ENCODE measurements at regions not wholly inside any gene's neighbourhood (a gene's known extent, or its start where the extent isn't known, plus 50 kb on each side); places are given as distances from the start of the nearest gene placed in this dataset.

GRCh38 chr18:43525169-43525568 is 247.9 kb upstream of the SYT4 start:
- Histone ChIP-seq H3K9ac (ENCODE audit: low read depth, low read length) (no peak overlapping the region), H3K27ac (ENCODE audit: low read depth, low read length) (no peak overlapping the region), H3K4me3 (ENCODE audit: low read depth, low read length) (no peak overlapping the region), H3K9me3 (ENCODE audit: control insufficient read depth, insufficient read depth, low read length) (no peaks in the 10 kb centered on the region), H3K36me3 (ENCODE audit: control insufficient read depth, insufficient read depth, low read length) (no peaks in the 10 kb centered on the region), H3K27me3 (ENCODE audit: control insufficient read depth, insufficient read depth, low read length) (no peaks in the 10 kb centered on the region), H3K4me1 (ENCODE audit: control insufficient read depth, insufficient read depth, low read length) (no peaks in the 10 kb centered on the region)

- no peak overlapping the region for H3K4me3 ChIP-seq (ENCODE audit: low read depth, low read length)
- no peaks in the 10 kb centered on the region for H3K4me1 ChIP-seq (ENCODE audit: control insufficient read depth, insufficient read depth, low read length)
- no peaks in the 10 kb centered on the region for H3K9me3 ChIP-seq (ENCODE audit: control insufficient read depth, insufficient read depth, low read length)
- H3K27ac ChIP-seq (ENCODE audit: low read depth, low read length): no peak overlapping the region
- no peak overlapping the region for H3K9ac ChIP-seq (ENCODE audit: low read depth, low read length)
- no peaks in the 10 kb centered on the region for H3K27me3 ChIP-seq (ENCODE audit: control insufficient read depth, insufficient read depth, low read length)
- H3K36me3 ChIP-seq (ENCODE audit: control insufficient read depth, insufficient read depth, low read length): no peaks in the 10 kb centered on the region
Measured at GRCh38 chr18:43526426-43527145, 249.3 kb upstream of the SYT4 start.

DNA sequence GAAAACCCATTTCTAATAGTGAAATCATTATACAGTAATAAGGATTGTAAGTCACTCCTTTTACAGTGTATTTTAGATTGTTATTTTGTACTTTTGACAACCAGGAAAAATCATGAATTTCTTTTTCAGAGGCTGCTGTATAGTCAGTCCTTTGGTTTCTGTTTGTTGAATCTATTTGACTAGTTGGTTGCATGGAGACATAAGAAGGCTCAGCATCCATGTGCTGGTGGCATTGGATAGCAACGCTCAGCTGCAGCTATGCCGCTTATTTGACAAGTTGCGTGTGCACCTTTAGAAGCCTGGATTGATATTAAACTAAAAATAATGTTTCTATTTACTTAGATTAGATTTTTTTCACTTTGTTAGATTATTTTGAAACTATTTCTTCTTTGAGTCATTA is 254.1 kb upstream of the SYT4 start:
- Histone ChIP-seq H3K9me3 (ENCODE audit: control insufficient read depth, insufficient read depth, low read length) (no peaks in the 10 kb centered on the region), H3K36me3 (ENCODE audit: control insufficient read depth, insufficient read depth, low read length) (no peaks in the 10 kb centered on the region), H3K27ac (ENCODE audit: low read depth, low read length) (no peak overlapping the region), H3K9ac (ENCODE audit: low read depth, low read length) (no peak overlapping the region), H3K4me3 (ENCODE audit: low read depth, low read length) (no peak overlapping the region), H3K4me1 (ENCODE audit: control insufficient read depth, insufficient read depth, low read length) (no peaks in the 10 kb centered on the region), H3K27me3 (ENCODE audit: control insufficient read depth, insufficient read depth, low read length) (no peaks in the 10 kb centered on the region)

DNA sequence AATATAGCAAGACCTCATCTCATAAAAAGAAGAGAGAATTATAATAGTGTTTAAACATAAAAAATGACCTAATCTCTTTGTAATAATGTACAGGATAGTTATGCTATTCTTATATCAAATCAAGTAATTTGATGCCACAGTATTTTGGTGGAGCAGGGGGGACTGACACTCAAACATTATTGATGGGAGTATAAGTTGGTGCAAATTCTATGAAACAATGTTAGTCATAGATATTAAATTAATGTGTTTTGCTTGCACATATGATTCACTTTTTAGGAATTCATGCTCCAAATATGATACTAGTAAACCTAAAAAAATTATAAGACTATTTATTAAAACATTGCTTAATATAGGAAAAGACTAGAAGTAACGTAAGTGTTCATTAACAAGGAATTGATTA is 256.1 kb upstream of the SYT4 start:
- no peak overlapping the region for H3K27ac ChIP-seq (ENCODE audit: low read depth, low read length)
- no peaks in the 10 kb centered on the region for H3K4me1 ChIP-seq (ENCODE audit: control insufficient read depth, insufficient read depth, low read length)
- H3K4me3 ChIP-seq (ENCODE audit: low read depth, low read length): no peak overlapping the region
- no peaks in the 10 kb centered on the region for H3K9me3 ChIP-seq (ENCODE audit: control insufficient read depth, insufficient read depth, low read length)
- no peaks in the 10 kb centered on the region for H3K36me3 ChIP-seq (ENCODE audit: control insufficient read depth, insufficient read depth, low read length)
- H3K9ac ChIP-seq (ENCODE audit: low read depth, low read length): no peak overlapping the region
- no peaks in the 10 kb centered on the region for H3K27me3 ChIP-seq (ENCODE audit: control insufficient read depth, insufficient read depth, low read length)

GRCh38 chr18:43534511-43534910 is 257.2 kb upstream of the SYT4 start:
- Histone ChIP-seq H3K36me3 (ENCODE audit: control insufficient read depth, insufficient read depth, low read length) (no peaks in the 10 kb centered on the region), H3K27ac (ENCODE audit: low read depth, low read length) (no peak overlapping the region), H3K4me3 (ENCODE audit: low read depth, low read length) (no peak overlapping the region), H3K4me1 (ENCODE audit: control insufficient read depth, insufficient read depth, low read length) (no peaks in the 10 kb centered on the region), H3K9me3 (ENCODE audit: control insufficient read depth, insufficient read depth, low read length) (no peaks in the 10 kb centered on the region), H3K27me3 (ENCODE audit: control insufficient read depth, insufficient read depth, low read length) (no peaks in the 10 kb centered on the region), H3K9ac (ENCODE audit: low read depth, low read length) (no peak overlapping the region)

GRCh38 chr18:43539862-43540261 is 262.6 kb upstream of the SYT4 start:
- H3K27me3 ChIP-seq (ENCODE audit: control insufficient read depth, insufficient read depth, low read length): no peaks in the 10 kb centered on the region
- H3K27ac ChIP-seq (ENCODE audit: low read depth, low read length): no peak overlapping the region
- no peak overlapping the region for H3K9ac ChIP-seq (ENCODE audit: low read depth, low read length)
- H3K36me3 ChIP-seq (ENCODE audit: control insufficient read depth, insufficient read depth, low read length): no peaks in the 10 kb centered on the region
- H3K4me1 ChIP-seq (ENCODE audit: control insufficient read depth, insufficient read depth, low read length): no peaks in the 10 kb centered on the region
- H3K4me3 ChIP-seq (ENCODE audit: low read depth, low read length): no peak overlapping the region
- H3K9me3 ChIP-seq (ENCODE audit: control insufficient read depth, insufficient read depth, low read length): no peaks in the 10 kb centered on the region

GRCh38 chr18:43542016-43542415 is 264.7 kb upstream of the SYT4 start:
- Histone ChIP-seq H3K27ac (ENCODE audit: low read depth, low read length) (no peak overlapping the region), H3K27me3 (ENCODE audit: control insufficient read depth, insufficient read depth, low read length) (no peaks in the 10 kb centered on the region), H3K9me3 (ENCODE audit: control insufficient read depth, insufficient read depth, low read length) (no peaks in the 10 kb centered on the region)

GRCh38 chr18:43543236-43543635 is 265.9 kb upstream of the SYT4 start:
- H3K4me1 ChIP-seq (ENCODE audit: control insufficient read depth, insufficient read depth, low read length): no peaks in the 10 kb centered on the region
- H3K36me3 ChIP-seq (ENCODE audit: control insufficient read depth, insufficient read depth, low read length): no peaks in the 10 kb centered on the region
- H3K4me3 ChIP-seq (ENCODE audit: low read depth, low read length): no peak overlapping the region
- no peak overlapping the region for H3K27ac ChIP-seq (ENCODE audit: low read depth, low read length)
- no peaks in the 10 kb centered on the region for H3K27me3 ChIP-seq (ENCODE audit: control insufficient read depth, insufficient read depth, low read length)
- no peaks in the 10 kb centered on the region for H3K9me3 ChIP-seq (ENCODE audit: control insufficient read depth, insufficient read depth, low read length)
- H3K9ac ChIP-seq (ENCODE audit: low read depth, low read length): no peak overlapping the region

More at GRCh38 chr18:43542016-43542415, 264.7 kb upstream of the SYT4 start:
- Histone ChIP-seq H3K36me3 (ENCODE audit: control insufficient read depth, insufficient read depth, low read length) (no peaks in the 10 kb centered on the region), H3K4me1 (ENCODE audit: control insufficient read depth, insufficient read depth, low read length) (no peaks in the 10 kb centered on the region), H3K9ac (ENCODE audit: low read depth, low read length) (no peak overlapping the region), H3K4me3 (ENCODE audit: low read depth, low read length) (no peak overlapping the region)

DNA sequence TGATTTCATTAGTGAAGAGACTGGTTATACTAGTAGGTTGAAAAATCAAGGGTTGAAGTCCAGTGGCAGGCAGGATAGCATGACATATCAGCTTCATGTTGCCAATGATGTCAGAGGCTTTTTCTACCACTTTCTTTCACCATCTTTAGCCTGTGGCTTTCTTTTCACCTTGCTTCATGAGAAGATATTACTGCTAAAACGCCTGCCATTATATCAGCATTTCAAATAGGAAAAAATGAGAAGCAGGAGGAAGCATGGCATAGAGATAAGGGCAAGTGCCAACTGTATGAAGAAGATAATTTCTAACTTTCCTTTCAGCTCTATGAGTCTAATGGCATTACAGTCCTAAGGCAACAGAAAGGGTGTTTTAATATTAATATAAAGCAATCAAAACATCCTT is 270.2 kb upstream of the SYT4 start:
- H3K27me3 ChIP-seq (ENCODE audit: control insufficient read depth, insufficient read depth, low read length): no peaks in the 10 kb centered on the region
- no peak overlapping the region for H3K9ac ChIP-seq (ENCODE audit: low read depth, low read length)
- no peak overlapping the region for H3K27ac ChIP-seq (ENCODE audit: low read depth, low read length)

GRCh38 chr18:43559507-43559906 is 282.2 kb upstream of the SYT4 start:
- no peaks in the 10 kb centered on the region for H3K36me3 ChIP-seq (ENCODE audit: control insufficient read depth, insufficient read depth, low read length)
- no peak overlapping the region for H3K4me3 ChIP-seq (ENCODE audit: low read depth, low read length)
- H3K27me3 ChIP-seq (ENCODE audit: control insufficient read depth, insufficient read depth, low read length): no peaks in the 10 kb centered on the region
- no peak overlapping the region for H3K9ac ChIP-seq (ENCODE audit: low read depth, low read length)
- peaks cover 3% of the 10 kb centered on the region; the same call in 1 of the 2 replicates for H3K4me1 ChIP-seq (ENCODE audit: control insufficient read depth, insufficient read depth, low read length)
- no peaks in the 10 kb centered on the region for H3K9me3 ChIP-seq (ENCODE audit: control insufficient read depth, insufficient read depth, low read length)
- no peak overlapping the region for H3K27ac ChIP-seq (ENCODE audit: low read depth, low read length)

More for the DNA sequence above, 270.2 kb upstream of the SYT4 start:
- no peaks in the 10 kb centered on the region for H3K36me3 ChIP-seq (ENCODE audit: control insufficient read depth, insufficient read depth, low read length)
- no peak overlapping the region for H3K4me3 ChIP-seq (ENCODE audit: low read depth, low read length)
- no peaks in the 10 kb centered on the region for H3K4me1 ChIP-seq (ENCODE audit: control insufficient read depth, insufficient read depth, low read length)
- H3K9me3 ChIP-seq (ENCODE audit: control insufficient read depth, insufficient read depth, low read length): peaks cover 9% of the 10 kb centered on the region; the same call in 1 of the 2 replicates

GRCh38 chr18:43563780-43564179 is 286.5 kb upstream of the SYT4 start:
- H3K27ac ChIP-seq (ENCODE audit: low read depth, low read length): no peak overlapping the region
- no peaks in the 10 kb centered on the region for H3K9me3 ChIP-seq (ENCODE audit: control insufficient read depth, insufficient read depth, low read length)
- H3K27me3 ChIP-seq (ENCODE audit: control insufficient read depth, insufficient read depth, low read length): no peaks in the 10 kb centered on the region
- no peaks in the 10 kb centered on the region for H3K36me3 ChIP-seq (ENCODE audit: control insufficient read depth, insufficient read depth, low read length)
- H3K4me3 ChIP-seq (ENCODE audit: low read depth, low read length): no peak overlapping the region
- H3K4me1 ChIP-seq (ENCODE audit: control insufficient read depth, insufficient read depth, low read length): peaks cover 3% of the 10 kb centered on the region; the same call in 1 of the 2 replicates
- H3K9ac ChIP-seq (ENCODE audit: low read depth, low read length): no peak overlapping the region

Measured in HUES48 (cell line).